ENCODE measurements at regions not wholly inside any gene's neighbourhood (a gene's known extent, or its start where the extent isn't known, plus 50 kb on each side); places are given as distances from the start of the nearest gene placed in this dataset.

GRCh38 chr5:84569307-84569706 lies 184.6 kb upstream of the EDIL3 start:
- Histone ChIP-seq H4K20me1 (ENCODE audit: control insufficient read depth, extremely low read depth, insufficient read depth, low read length) (no peaks in the 10 kb centered on the region), H3K4me3 (ENCODE audit: control insufficient read depth in 2 of 3, extremely low read depth in 1 of 3, insufficient read depth in 2 of 3, low read depth in 1 of 3, low read length in 3 of 3) (no peak overlapping the region), H3K27me3 (ENCODE audit: control insufficient read depth, extremely low read depth, insufficient read depth, low read length) (no peaks in the 10 kb centered on the region), H3K4me2 (ENCODE audit: control insufficient read depth, extremely low read depth, insufficient read depth, low read depth, low read length) (no peak overlapping the region), H3K36me3 (ENCODE audit: control insufficient read depth in 2 of 2, extremely low read depth in 1 of 2, insufficient read depth in 2 of 2, low read length in 2 of 2) (no peaks in the 10 kb centered on the region), H3K27ac (ENCODE audit: control insufficient read depth, insufficient read depth, low read length) (no peak overlapping the region), H3K9ac (ENCODE audit: control insufficient read depth, extremely low read depth, insufficient read depth, low read length) (no peak overlapping the region), H3K9me1 (ENCODE audit: control insufficient read depth, extremely low read depth, insufficient read depth, low read length) (no peaks in the 10 kb centered on the region), H2AFZ (ENCODE audit: control insufficient read depth, low read length) (no peak overlapping the region), H3K4me1 (ENCODE audit: control insufficient read depth, extremely low read depth, insufficient read depth, low read length) (no peaks in the 10 kb centered on the region), H3K79me2 (ENCODE audit: control insufficient read depth, insufficient read depth, low read length) (no peaks in the 10 kb centered on the region), H3K9me3 (ENCODE audit: control insufficient read depth, low read depth, low read length) (no peaks in the 10 kb centered on the region)
- DNase-seq (ENCODE audit: low read depth, low spot score), result no peak
- no peak for TF ChIP-seq EZH2 (IDR thresholded peaks at IDR 0.05; ENCODE audit: low read length)
- TF ChIP-seq CTCF (optimal IDR thresholded peaks at IDR 0.05 in 1 of 3, IDR thresholded peaks at IDR 0.05 in 1 of 3, conservative IDR thresholded peaks at IDR 0.05 in 1 of 3; ENCODE audit: extremely low read depth in 1 of 3, insufficient read depth in 2 of 3, low read length in 3 of 3), result no peak
- dilution Hi-C loops (cut with MboI; ENCODE audit: extremely low pct_ligation_motif_present, low sequenced_read_pairs), result no loop called here
- no peak for FAIRE-seq

GRCh38 chr5:84568171-84568570 lies 183.5 kb upstream of the EDIL3 start:
- H3K36me3 ChIP-seq (ENCODE audit: control insufficient read depth in 2 of 2, extremely low read depth in 1 of 2, insufficient read depth in 2 of 2, low read length in 2 of 2), result no peaks in the 10 kb centered on the region
- H3K79me2 ChIP-seq (ENCODE audit: control insufficient read depth, insufficient read depth, low read length), result no peaks in the 10 kb centered on the region
- no peak overlapping the region for H3K4me2 ChIP-seq (ENCODE audit: control insufficient read depth, extremely low read depth, insufficient read depth, low read depth, low read length)
- no peaks in the 10 kb centered on the region for H3K27me3 ChIP-seq (ENCODE audit: control insufficient read depth, extremely low read depth, insufficient read depth, low read length)
- H3K9ac ChIP-seq (ENCODE audit: control insufficient read depth, extremely low read depth, insufficient read depth, low read length), result no peak overlapping the region
- no peaks in the 10 kb centered on the region for H3K4me1 ChIP-seq (ENCODE audit: control insufficient read depth, extremely low read depth, insufficient read depth, low read length)
- H2AFZ ChIP-seq (ENCODE audit: control insufficient read depth, low read length), result no peak overlapping the region
- H3K4me3 ChIP-seq (ENCODE audit: control insufficient read depth in 2 of 3, extremely low read depth in 1 of 3, insufficient read depth in 2 of 3, low read depth in 1 of 3, low read length in 3 of 3), result no peak overlapping the region
- FAIRE-seq (no peak), DNase-seq (ENCODE audit: low read depth, low spot score) (no peak)
- H3K27ac ChIP-seq (ENCODE audit: control insufficient read depth, insufficient read depth, low read length), result no peak overlapping the region
- no peaks in the 10 kb centered on the region for H3K9me3 ChIP-seq (ENCODE audit: control insufficient read depth, low read depth, low read length)
- no peaks in the 10 kb centered on the region for H3K9me1 ChIP-seq (ENCODE audit: control insufficient read depth, extremely low read depth, insufficient read depth, low read length)
- TF ChIP-seq EZH2 (IDR thresholded peaks at IDR 0.05; ENCODE audit: low read length) (no peak), CTCF (optimal IDR thresholded peaks at IDR 0.05 in 1 of 3, IDR thresholded peaks at IDR 0.05 in 1 of 3, conservative IDR thresholded peaks at IDR 0.05 in 1 of 3; ENCODE audit: extremely low read depth in 1 of 3, insufficient read depth in 2 of 3, low read length in 3 of 3) (no peak)
- no peaks in the 10 kb centered on the region for H4K20me1 ChIP-seq (ENCODE audit: control insufficient read depth, extremely low read depth, insufficient read depth, low read length)
- dilution Hi-C loops (cut with MboI; ENCODE audit: extremely low pct_ligation_motif_present, low sequenced_read_pairs), result no loop called here
